ENCODE measurements at regions not wholly inside any gene's neighbourhood (a gene's known extent, or its start where the extent isn't known, plus 50 kb on each side); places are given as distances from the start of the nearest gene placed in this dataset.

DNA sequence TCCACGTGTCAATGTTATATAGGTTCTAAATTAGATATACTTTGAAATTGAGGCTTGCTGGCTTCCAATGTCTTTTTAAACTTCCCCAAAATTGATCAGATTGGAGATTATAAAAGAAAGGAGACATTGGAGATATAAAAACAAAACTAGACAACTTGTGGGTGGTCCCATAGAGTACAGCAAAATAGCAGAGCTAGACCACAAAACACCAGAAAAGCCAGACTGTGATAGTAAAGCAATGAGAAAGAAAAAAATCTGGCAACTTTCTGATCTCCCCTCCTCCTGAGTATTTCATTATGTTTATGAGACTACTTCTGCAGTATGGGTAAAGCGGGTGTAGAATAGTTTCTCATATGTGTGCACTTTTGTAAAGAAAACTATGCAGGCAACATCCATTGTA lies 713.8 kb upstream of the MEF2C start:
- intact Hi-C loops (cut with micrococcal nuclease), result no loop called here
- no peaks in the 10 kb centered on the region for H3K36me3 ChIP-seq (ENCODE audit: control insufficient read depth in 2 of 2, extremely low read depth in 1 of 2, insufficient read depth in 2 of 2, low read length in 2 of 2)
- H3K79me2 ChIP-seq (ENCODE audit: control insufficient read depth, insufficient read depth, low read length), result no peaks in the 10 kb centered on the region
- H3K9me1 ChIP-seq (replicated peaks; ENCODE audit: control insufficient read depth, extremely low read depth, insufficient read depth, low read length), result no peaks in the 10 kb centered on the region
- no TSS peak for BruUV-seq (replicated peaks)
- no peaks in the 10 kb centered on the region for H3K27me3 ChIP-seq (ENCODE audit: control insufficient read depth in 2 of 2, insufficient read depth in 2 of 2, low read length in 2 of 2)
- no peaks in the 10 kb centered on the region for H4K20me1 ChIP-seq (replicated peaks; ENCODE audit: control insufficient read depth, extremely low read depth, insufficient read depth, low read length)
- ChIA-PET CTCF (no interaction called here), POLR2A (no interaction called here)
- H3K9me3 ChIP-seq (replicated peaks; ENCODE audit: control insufficient read depth, insufficient read depth, low read length), result no peaks in the 10 kb centered on the region
- H3K4me3 ChIP-seq (replicated peaks in 1 of 3; ENCODE audit: insufficient read depth in 1 of 3, low read depth in 1 of 3, low read length in 3 of 3), result no peak overlapping the region
- no peak overlapping the region for H3K9ac ChIP-seq (replicated peaks; ENCODE audit: extremely low read depth, insufficient read depth, low read length)
- DNase-seq (ENCODE audit: low read depth, low spot score) (no peak), FAIRE-seq (no peak)
- dilution Hi-C loops (cut with MboI; ENCODE audit: extremely low pct_ligation_motif_present, low sequenced_read_pairs), result no loop called here
- H3K4me1 ChIP-seq (ENCODE audit: control insufficient read depth, extremely low read depth, insufficient read depth, low read length), result no peaks in the 10 kb centered on the region
- no peak for TF ChIP-seq MAX (IDR thresholded peaks at IDR 0.05; ENCODE audit: insufficient read depth, insufficient read length)
- no peak for TF ChIP-seq GATA2 (IDR thresholded peaks at IDR 0.05; ENCODE audit: insufficient read depth, insufficient read length, low read depth, low read length)
- H3K27ac ChIP-seq (ENCODE audit: insufficient read depth, low read depth, low read length), result no peak overlapping the region
- H3K4me2 ChIP-seq (ENCODE audit: insufficient read depth, low read length), result no peak overlapping the region
- no peak overlapping the region for H2AFZ ChIP-seq (ENCODE audit: low read depth, low read length)

GRCh38 chr5:89595056-89595455 lies 712.1 kb upstream of the MEF2C start:
- ChIA-PET CTCF (no interaction called here), POLR2A (no interaction called here)
- dilution Hi-C loops (cut with MboI; ENCODE audit: extremely low pct_ligation_motif_present, low sequenced_read_pairs), result no loop called here
- Histone ChIP-seq H3K9me3 (replicated peaks; ENCODE audit: control insufficient read depth, insufficient read depth, low read length) (no peaks in the 10 kb centered on the region), H4K20me1 (replicated peaks; ENCODE audit: control insufficient read depth, extremely low read depth, insufficient read depth, low read length) (no peaks in the 10 kb centered on the region), H2AFZ (ENCODE audit: low read depth, low read length) (no peak overlapping the region), H3K79me2 (ENCODE audit: control insufficient read depth, insufficient read depth, low read length) (no peaks in the 10 kb centered on the region), H3K36me3 (ENCODE audit: control insufficient read depth in 2 of 2, extremely low read depth in 1 of 2, insufficient read depth in 2 of 2, low read length in 2 of 2) (no peaks in the 10 kb centered on the region), H3K4me1 (ENCODE audit: control insufficient read depth, extremely low read depth, insufficient read depth, low read length) (no peaks in the 10 kb centered on the region), H3K27me3 (ENCODE audit: control insufficient read depth in 2 of 2, insufficient read depth in 2 of 2, low read length in 2 of 2) (no peaks in the 10 kb centered on the region), H3K4me2 (ENCODE audit: insufficient read depth, low read length) (no peak overlapping the region), H3K27ac (ENCODE audit: insufficient read depth, low read depth, low read length) (no peak overlapping the region), H3K4me3 (replicated peaks in 1 of 3; ENCODE audit: insufficient read depth in 1 of 3, low read depth in 1 of 3, low read length in 3 of 3) (no peak overlapping the region), H3K9me1 (replicated peaks; ENCODE audit: control insufficient read depth, extremely low read depth, insufficient read depth, low read length) (no peaks in the 10 kb centered on the region), H3K9ac (replicated peaks; ENCODE audit: extremely low read depth, insufficient read depth, low read length) (no peak overlapping the region)
- FAIRE-seq (no peak), DNase-seq (ENCODE audit: low read depth, low spot score) (no peak)
- intact Hi-C loops (cut with micrococcal nuclease), result no loop called here
- TF ChIP-seq JUN (IDR thresholded peaks at IDR 0.05; ENCODE audit: borderline replicate concordance, insufficient read depth, insufficient read length, low read depth) (no peak), POLR2A (IDR thresholded peaks at IDR 0.05; ENCODE audit: low read depth, low read length) (no peak), EZH2 (IDR thresholded peaks at IDR 0.05; ENCODE audit: borderline replicate concordance, low read depth, low read length, severe bottlenecking) (no peak), GATA2 (IDR thresholded peaks at IDR 0.05; ENCODE audit: insufficient read depth, insufficient read length, low read depth, low read length) (no peak)
- TF ChIP-seq, protein P1, sequence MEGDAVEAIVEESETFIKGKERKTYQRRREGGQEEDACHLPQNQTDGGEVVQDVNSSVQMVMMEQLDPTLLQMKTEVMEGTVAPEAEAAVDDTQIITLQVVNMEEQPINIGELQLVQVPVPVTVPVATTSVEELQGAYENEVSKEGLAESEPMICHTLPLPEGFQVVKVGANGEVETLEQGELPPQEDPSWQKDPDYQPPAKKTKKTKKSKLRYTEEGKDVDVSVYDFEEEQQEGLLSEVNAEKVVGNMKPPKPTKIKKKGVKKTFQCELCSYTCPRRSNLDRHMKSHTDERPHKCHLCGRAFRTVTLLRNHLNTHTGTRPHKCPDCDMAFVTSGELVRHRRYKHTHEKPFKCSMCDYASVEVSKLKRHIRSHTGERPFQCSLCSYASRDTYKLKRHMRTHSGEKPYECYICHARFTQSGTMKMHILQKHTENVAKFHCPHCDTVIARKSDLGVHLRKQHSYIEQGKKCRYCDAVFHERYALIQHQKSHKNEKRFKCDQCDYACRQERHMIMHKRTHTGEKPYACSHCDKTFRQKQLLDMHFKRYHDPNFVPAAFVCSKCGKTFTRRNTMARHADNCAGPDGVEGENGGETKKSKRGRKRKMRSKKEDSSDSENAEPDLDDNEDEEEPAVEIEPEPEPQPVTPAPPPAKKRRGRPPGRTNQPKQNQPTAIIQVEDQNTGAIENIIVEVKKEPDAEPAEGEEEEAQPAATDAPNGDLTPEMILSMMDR (IDR thresholded peaks at IDR 0.05; ENCODE audit: extremely low read depth in 1 of 2, insufficient read depth in 1 of 2, low read depth in 1 of 2, low read length in 2 of 2), result no peak
- BruUV-seq (replicated peaks), result no TSS peak

Measured in endothelial cell of umbilical vein (primary cell).